HG02623 (cell line): ENCODE measurements at regions not wholly inside any gene's neighbourhood (a gene's known extent, or its start where the extent isn't known, plus 50 kb on each side); places are given as distances from the start of the nearest gene placed in this dataset.
"Not testable (repeated sequence)": the region's sequence is repeated elsewhere in the genome, so short reads cannot be mapped to it uniquely, and the experiment has no call there.

Experiments used
- ATAC-seq: cut with Tn5 transposase; IDR thresholded peaks from one replicate; pipeline ENCODE4 v1.9.1; 2021; ENCODE audit warnings: moderate library complexity; ENCODE audit not compliant: unreplicated experiment

DNA sequence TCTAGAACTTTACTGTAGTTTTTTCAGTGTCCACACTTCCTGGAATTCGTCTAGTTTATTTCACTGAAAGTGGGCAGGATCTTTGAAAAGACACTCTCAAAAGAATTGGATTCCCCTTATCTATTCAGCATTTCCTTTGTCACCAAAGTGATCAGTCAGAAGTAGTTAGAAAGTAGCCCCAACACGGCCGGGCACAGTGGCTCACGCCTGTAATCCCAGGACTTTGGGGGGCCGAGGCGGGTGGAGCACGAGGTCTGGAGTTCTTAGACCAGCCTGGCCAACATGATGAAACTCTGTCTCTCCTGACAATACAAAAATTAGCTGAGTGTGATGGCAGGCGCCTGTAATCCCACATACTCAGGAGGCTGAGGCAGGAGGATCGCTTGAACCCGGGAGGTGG lies 69.0 kb upstream of the KMT2C start:
- no peak for ATAC-seq

DNA sequence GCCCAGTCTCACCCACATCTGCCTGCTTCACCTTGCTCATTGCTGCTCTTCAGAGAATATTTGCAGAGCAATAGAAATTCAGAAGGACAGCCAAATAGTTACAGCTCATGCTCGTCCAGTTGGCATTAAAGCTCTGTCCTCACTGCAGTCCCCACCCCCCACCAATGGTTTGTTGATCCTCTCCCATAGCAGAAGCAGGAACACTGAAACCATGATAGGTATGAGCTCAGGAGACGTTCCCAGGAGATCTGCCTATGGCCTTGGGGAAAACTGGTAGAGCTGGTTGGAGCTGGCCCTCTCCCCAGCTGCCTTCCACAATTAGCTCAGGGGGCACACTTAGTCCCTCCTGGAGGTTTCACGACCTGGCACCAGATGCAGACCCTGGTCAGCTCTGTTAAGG lies 68.6 kb upstream of the KMT2C start:
- ATAC-seq, result no peak

GRCh38 chr7:152502813-152503790 lies 67.3 kb upstream of the KMT2C start:
- no peak for ATAC-seq

GRCh38 chr7:152501506-152501905 lies 65.7 kb upstream of the KMT2C start:
- no peak for ATAC-seq

DNA sequence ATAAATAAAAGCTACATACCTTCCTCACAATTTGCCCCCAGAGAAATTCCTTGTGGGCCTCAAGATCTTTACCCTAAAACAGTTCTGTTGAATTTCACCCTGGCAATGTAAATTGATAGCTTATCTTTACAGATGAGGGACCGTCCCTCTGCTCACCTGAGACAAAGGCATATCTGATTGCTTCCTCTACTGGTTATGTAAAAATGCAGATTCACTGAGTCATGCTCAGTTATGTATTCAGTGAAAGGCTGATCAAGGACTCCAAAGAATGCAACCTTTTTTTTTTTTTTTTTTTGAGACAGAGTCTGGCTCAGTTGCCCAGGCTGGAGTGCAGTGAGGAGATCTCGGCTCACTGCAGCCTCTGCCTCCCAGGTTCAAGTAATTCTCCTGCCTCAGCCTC lies 64.2 kb upstream of the KMT2C start:
- ATAC-seq, result not testable (repeated sequence)

DNA sequence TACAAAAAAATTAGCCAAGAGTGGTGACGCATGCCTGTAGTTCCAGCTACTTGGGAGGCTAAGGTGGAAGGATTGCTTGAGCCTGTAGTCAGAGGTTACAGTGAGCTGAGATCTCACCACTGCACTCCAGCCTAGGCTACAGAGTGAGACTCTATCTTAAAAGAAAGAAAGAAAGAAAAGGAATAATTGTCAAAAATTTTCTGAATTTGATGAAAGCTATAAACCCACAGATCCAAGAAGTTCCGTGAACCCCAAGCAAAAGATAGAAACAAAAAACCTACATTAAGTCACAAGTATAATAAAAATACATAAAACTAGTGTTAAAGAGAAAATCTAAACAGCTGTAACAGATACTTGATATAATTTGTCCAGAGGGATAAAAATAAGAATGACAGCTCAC lies 60.1 kb upstream of the KMT2C start:
- ATAC-seq, result no peak

- ATAC-seq, result no peak
Measured at GRCh38 chr7:152492952-152493351, 57.1 kb upstream of the KMT2C start.

GRCh38 chr7:152489044-152489443 lies 53.2 kb upstream of the KMT2C start:
- ATAC-seq, result no peak

DNA sequence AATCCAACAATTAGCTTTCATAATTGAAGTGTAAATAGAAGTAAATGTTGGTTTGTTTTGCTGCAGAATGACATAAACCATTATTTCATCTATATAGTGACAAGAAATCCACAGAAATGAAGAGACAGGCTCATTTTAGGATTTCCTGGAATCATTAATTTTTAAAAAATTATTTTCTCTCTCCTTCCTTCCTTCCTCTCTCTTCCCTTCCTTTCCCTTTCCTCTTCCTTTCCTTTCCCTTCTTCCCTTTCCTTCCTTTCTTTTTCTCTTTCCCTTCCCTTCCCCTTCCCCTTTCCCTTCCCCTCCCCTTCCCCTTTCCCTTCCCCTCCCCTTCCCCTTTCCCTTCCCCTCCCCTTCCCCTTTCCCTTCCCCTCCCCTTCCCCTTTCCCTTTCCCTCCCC lies 51.2 kb upstream of the KMT2C start:
- ATAC-seq, result no peak

DNA sequence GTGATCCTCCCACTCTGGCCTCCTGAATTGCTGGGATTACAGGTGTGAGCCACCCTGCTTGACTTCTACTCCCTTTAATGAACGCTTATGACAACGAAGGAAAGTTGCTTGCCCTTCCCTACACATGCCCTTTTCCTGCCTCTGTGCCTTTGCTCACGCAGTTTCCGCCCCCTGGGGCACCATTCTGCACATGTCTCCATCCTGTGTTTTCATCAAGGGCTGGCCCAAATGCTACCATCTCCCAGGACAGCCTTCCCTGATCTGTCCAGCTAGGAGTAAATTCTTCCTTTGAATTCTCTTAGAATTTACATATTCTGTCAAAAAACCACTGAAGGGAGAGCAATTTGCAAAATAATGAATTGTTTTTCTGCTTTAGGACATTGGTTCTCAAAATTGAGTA lies 50.0 kb upstream of the KMT2C start:
- ATAC-seq, result no peak
